ENCODE measurements at regions not wholly inside any gene's neighbourhood (a gene's known extent, or its start where the extent isn't known, plus 50 kb on each side); places are given as distances from the start of the nearest gene placed in this dataset.

DNA sequence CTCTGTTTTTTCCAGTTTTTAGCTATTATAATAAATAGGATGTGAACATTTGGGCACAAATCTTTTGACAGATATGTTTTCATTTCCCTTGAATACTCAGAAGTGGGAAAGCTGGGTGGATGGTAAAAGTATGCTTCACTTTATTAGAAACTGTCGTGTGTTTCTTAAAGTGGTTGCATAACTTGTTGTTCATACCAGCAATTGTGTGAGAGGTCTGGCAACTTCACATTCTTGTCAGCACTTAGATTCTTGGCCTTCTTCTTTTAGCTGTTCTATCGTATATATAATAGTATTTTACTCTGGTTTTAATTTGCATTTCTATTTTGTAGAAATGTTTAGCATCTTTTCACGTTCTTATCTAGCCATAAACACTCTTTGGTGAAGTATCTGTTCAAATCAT is 894.4 kb downstream of the KCNMA1 start:
- TF ChIP-seq EZH2 (IDR thresholded peaks at IDR 0.05), result no peak
- TF ChIP-seq, protein P1, sequence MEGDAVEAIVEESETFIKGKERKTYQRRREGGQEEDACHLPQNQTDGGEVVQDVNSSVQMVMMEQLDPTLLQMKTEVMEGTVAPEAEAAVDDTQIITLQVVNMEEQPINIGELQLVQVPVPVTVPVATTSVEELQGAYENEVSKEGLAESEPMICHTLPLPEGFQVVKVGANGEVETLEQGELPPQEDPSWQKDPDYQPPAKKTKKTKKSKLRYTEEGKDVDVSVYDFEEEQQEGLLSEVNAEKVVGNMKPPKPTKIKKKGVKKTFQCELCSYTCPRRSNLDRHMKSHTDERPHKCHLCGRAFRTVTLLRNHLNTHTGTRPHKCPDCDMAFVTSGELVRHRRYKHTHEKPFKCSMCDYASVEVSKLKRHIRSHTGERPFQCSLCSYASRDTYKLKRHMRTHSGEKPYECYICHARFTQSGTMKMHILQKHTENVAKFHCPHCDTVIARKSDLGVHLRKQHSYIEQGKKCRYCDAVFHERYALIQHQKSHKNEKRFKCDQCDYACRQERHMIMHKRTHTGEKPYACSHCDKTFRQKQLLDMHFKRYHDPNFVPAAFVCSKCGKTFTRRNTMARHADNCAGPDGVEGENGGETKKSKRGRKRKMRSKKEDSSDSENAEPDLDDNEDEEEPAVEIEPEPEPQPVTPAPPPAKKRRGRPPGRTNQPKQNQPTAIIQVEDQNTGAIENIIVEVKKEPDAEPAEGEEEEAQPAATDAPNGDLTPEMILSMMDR (IDR thresholded peaks at IDR 0.05), result no peak
- TF ChIP-seq EZH2phosphoT487 (IDR thresholded peaks at IDR 0.05), result no peak
